Adrenal gland (tissue), 9 donors: ENCODE measurements at regions not wholly inside any gene's neighbourhood (a gene's known extent, or its start where the extent isn't known, plus 50 kb on each side); places are given as distances from the start of the nearest gene placed in this dataset.

ENCODE experiments used
- DNase-seq, 7 donors: peaks; one replicate each; pipeline ENCODE4 v3.0.0-alpha.2; 2019 to 2020
- H3K27ac ChIP-seq, 5 donors: fragments of 200-600 bp; sonication (generic) in 4 of 5; 1 replicate in 3 of 5; 2 replicates in 2 of 5; pipeline versions ENCODE4 v1.5.1 to v1.8.0; 2016 to 2020; ENCODE audit warnings: mild to moderate bottlenecking in 1 of 5
- H3K27me3 ChIP-seq: fragments of 200-600 bp; 2 replicates; pipeline ENCODE4 v1.8.0; 2021
- H3K36me3 ChIP-seq, 2 donors: fragments of 200-600 bp; replicated peaks in 1 of 2; 1 replicate in 1 of 2; 2 replicates in 1 of 2; pipeline versions ENCODE4 v1.5.1 to v1.8.0; 2018 to 2022
- H3K4me1 ChIP-seq, 2 donors: fragments of 200-600 bp; replicated peaks in 1 of 2; 1 replicate in 1 of 2; 2 replicates in 1 of 2; pipeline versions ENCODE4 v1.5.1 to v1.8.0; 2018 to 2021
- H3K4me3 ChIP-seq, 4 donors: fragments of 200-600 bp; sonication (generic) in 3 of 4; one replicate each; pipeline ENCODE4 v1.5.1; 2016 to 2018
- H3K9me3 ChIP-seq, 3 donors: fragments of 200-600 bp; sonication (generic) in 1 of 3; replicated peaks in 1 of 3; 1 replicate in 2 of 3; 2 replicates in 1 of 3; pipeline versions ENCODE4 v1.5.1 to v1.8.0; 2016 to 2021
- CTCF ChIP-seq, 6 experiments: fragments of 450-650 bp in 4 of 6; fragments of 200-600 bp in 2 of 6; sonication (generic) in 1 of 6; IDR thresholded peaks; 1 replicate in 5 of 6; 2 replicates in 1 of 6; pipeline versions ENCODE4 v1.5.1 to v1.8.0; 2016 to 2021; ENCODE audit warnings: antibody characterized with exemption in 6 of 6, mild to moderate bottlenecking in 2 of 6, moderate library complexity in 1 of 6
- POLR2A ChIP-seq, 2 donors: fragments of 450-650 bp; IDR thresholded peaks; one replicate each; pipeline ENCODE4 v1.6.1; 2017; ENCODE audit warnings: antibody characterized with exemption in 2 of 2, mild to moderate bottlenecking in 2 of 2, moderate library complexity in 1 of 2
- WGBS, 4 donors: extraction: QIAGEN DNeasy Blood & Tissue Kit in 2 of 4; methylation state at CpG; one replicate each; pipeline versions ENCODE4 v1.1.5 to v1.1.7; 2013 to 2017; 5-methylcytosine and 5-hydroxymethylcytosine counted together
- intact Hi-C, 2 donors: fragments of 100-400 bp; cut with DNase I; formaldehyde crosslinking; loops; one replicate each; pipeline versions ENCODE4 v1.14.1 to v1.15.0; 2022 to 2023
- donor health status: healthy with polysubstance abuse.
- donor health status: Bipolar disorder and iron deficiency.
- donor health status: DM: yes; HTN: yes; CAD: no.
- donor health status: DM: no; HTN: no; CAD: no.
- donor health status: DM: no; HTN: no; CAD: no.

GRCh38 chr3:120854908-120855526, 53.0 kb upstream of the STXBP5L start:
- no peak overlapping the region for H3K4me3 ChIP-seq
- TF ChIP-seq CTCF (IDR thresholded peaks at IDR 0.05), result no peak
- TF ChIP-seq POLR2A (IDR thresholded peaks at IDR 0.05), result no peak
- no peaks in the 10 kb centered on the region for H3K9me3 ChIP-seq
- H3K4me1 ChIP-seq, result no peaks in the 10 kb centered on the region
- no peaks in the 10 kb centered on the region for H3K27me3 ChIP-seq
- no peaks in the 10 kb centered on the region for H3K36me3 ChIP-seq
- no peak overlapping the region for H3K27ac ChIP-seq
- no peak for DNase-seq
- intact Hi-C loops, result no loop called here
- WGBS, 4 donors, result 82 to 94% (median 88%) methylated on average over 3 of the region's 3 CpGs

DNA sequence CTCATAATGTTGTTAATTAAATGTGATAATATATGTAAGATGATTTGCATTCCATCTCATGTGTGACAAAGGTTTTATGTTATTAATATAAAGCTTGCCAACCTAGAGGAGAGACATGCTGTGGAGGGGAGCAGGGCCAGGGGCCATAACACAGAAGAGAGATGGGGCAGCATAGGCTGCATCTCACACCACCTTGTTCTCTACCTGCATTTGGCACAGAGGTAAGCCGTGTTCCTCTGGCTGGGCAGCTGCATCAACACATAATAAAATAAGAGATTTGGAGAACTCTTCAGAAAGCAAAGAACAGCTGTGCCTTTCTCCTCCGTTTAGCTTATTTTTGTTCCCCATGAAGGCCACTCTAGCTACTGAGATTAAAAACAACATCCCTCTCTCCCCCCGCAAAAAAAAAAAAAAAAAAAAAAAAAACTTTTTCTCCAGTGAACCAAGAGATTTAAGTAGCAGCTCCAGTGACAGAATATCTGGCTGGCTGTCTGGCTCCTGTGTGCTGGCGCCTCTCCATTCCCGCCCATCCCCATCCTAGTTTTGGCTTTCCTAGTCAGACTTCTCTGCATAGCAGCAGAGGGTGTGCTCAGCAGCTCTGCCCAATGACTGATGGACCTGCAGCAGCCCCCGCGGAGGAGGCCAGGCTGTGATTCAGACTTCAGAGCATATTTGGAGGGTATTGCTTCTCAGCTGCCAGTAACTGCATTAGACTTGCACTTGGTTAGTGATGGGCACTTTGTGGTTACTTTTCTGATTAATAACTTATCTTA, 52.2 kb upstream of the STXBP5L start:
- peaks cover 2% of the 10 kb centered on the region for H3K27me3 ChIP-seq
- TF ChIP-seq POLR2A (IDR thresholded peaks at IDR 0.05) (no peak), CTCF (IDR thresholded peaks at IDR 0.05) (no peak)
- 29 to 39% (median 32%) methylated on average over 7 of the region's 7 CpGs for WGBS, 4 donors
- intact Hi-C loops, result no loop called here
- DNase-seq, result peak; percentile 39 to 79 (median 72)
- H3K4me3 ChIP-seq, result no peak overlapping the region
- H3K4me1 ChIP-seq, result no peaks in the 10 kb centered on the region
- no peak overlapping the region for H3K27ac ChIP-seq
- no peaks in the 10 kb centered on the region for H3K9me3 ChIP-seq
- H3K36me3 ChIP-seq, result no peaks in the 10 kb centered on the region
